RKO (cell line): ENCODE measurements at regions not wholly inside any gene's neighbourhood (a gene's known extent, or its start where the extent isn't known, plus 50 kb on each side); places are given as distances from the start of the nearest gene placed in this dataset.
A peak's percentile ranks its signal among the peaks of the same experiment; 100 is the strongest.

ENCODE experiments used
- DNase-seq: peaks from one replicate; pipeline ENCODE4 v3.0.0-alpha.2; 2016; ENCODE audit warnings: low spot score

GRCh38 chr12:40557980-40558379, 134.3 kb upstream of the CNTN1 start:
- no peak for DNase-seq

GRCh38 chr12:40559865-40560264, 132.4 kb upstream of the CNTN1 start:
- DNase-seq, result no peak

- no peak for DNase-seq
These were observed 131.4 kb upstream of the CNTN1 start for GRCh38 chr12:40560848-40561247.

GRCh38 chr12:40561395-40561966, 130.8 kb upstream of the CNTN1 start:
- no peak for DNase-seq

- no peak for DNase-seq
These were observed 127.1 kb upstream of the CNTN1 start for GRCh38 chr12:40565029-40565633.

GRCh38 chr12:40566271-40566670, 126.0 kb upstream of the CNTN1 start:
- no peak for DNase-seq

- DNase-seq, result peak; percentile 19
These were observed 122.5 kb upstream of the CNTN1 start for GRCh38 chr12:40569626-40570179.

- no peak for DNase-seq
These were observed 119.2 kb upstream of the CNTN1 start for GRCh38 chr12:40573024-40573423.

- DNase-seq, result no peak
These were observed 116.3 kb upstream of the CNTN1 start for GRCh38 chr12:40575987-40576386.

GRCh38 chr12:40577834-40578233, 114.4 kb upstream of the CNTN1 start:
- no peak for DNase-seq

GRCh38 chr12:40579687-40580086, 112.6 kb upstream of the CNTN1 start:
- DNase-seq, result no peak

GRCh38 chr12:40580346-40580745, 111.9 kb upstream of the CNTN1 start:
- DNase-seq, result no peak

GRCh38 chr12:40581889-40582288, 110.3 kb upstream of the CNTN1 start:
- no peak for DNase-seq

GRCh38 chr12:40583743-40584142, 108.5 kb upstream of the CNTN1 start:
- DNase-seq, result no peak

GRCh38 chr12:40584763-40585162, 107.5 kb upstream of the CNTN1 start:
- no peak for DNase-seq

- DNase-seq, result no peak
These were observed 105.4 kb upstream of the CNTN1 start for GRCh38 chr12:40586823-40587222.

- no peak for DNase-seq
These were observed 104.8 kb upstream of the CNTN1 start for GRCh38 chr12:40587421-40587820.

- DNase-seq, result no peak
These were observed 104.3 kb upstream of the CNTN1 start for GRCh38 chr12:40587970-40588369.

GRCh38 chr12:40597133-40597532, 95.1 kb upstream of the CNTN1 start:
- DNase-seq, result no peak

- no peak for DNase-seq
These were observed 94.2 kb upstream of the CNTN1 start for GRCh38 chr12:40598073-40598472.

GRCh38 chr12:40602562-40602961, 89.7 kb upstream of the CNTN1 start:
- no peak for DNase-seq

GRCh38 chr12:40614923-40615322, 77.3 kb upstream of the CNTN1 start:
- no peak for DNase-seq

GRCh38 chr12:40615590-40615989, 76.6 kb upstream of the CNTN1 start:
- DNase-seq, result no peak

GRCh38 chr12:40616383-40616915, 75.8 kb upstream of the CNTN1 start:
- no peak for DNase-seq
